SJSA1 (cell line): ENCODE measurements at regions not wholly inside any gene's neighbourhood (a gene's known extent, or its start where the extent isn't known, plus 50 kb on each side); places are given as distances from the start of the nearest gene placed in this dataset.
A peak's percentile ranks its signal among the peaks of the same experiment; 100 is the strongest.

Source experiments
- DNase-seq, 2 experiments: peaks; one replicate each; pipeline ENCODE4 v3.0.0-alpha.2; 2015 to 2020; ENCODE audit warnings: low spot score in 2 of 2, low read depth in 1 of 2
- H3K27ac ChIP-seq: fragments of 250-450 bp; sonication (Bioruptor Pico); 2 replicates; pipeline ENCODE4 v1.5.1; 2020; ENCODE audit warnings: mild to moderate bottlenecking, moderate library complexity
- H3K27me3 ChIP-seq: fragments of 250-450 bp; sonication (Bioruptor Pico); replicated peaks from 2 replicates; pipeline ENCODE4 v1.5.1; 2020; ENCODE audit warnings: mild to moderate bottlenecking, moderate library complexity
- H3K36me3 ChIP-seq: fragments of 250-450 bp; sonication (Bioruptor Pico); 2 replicates; pipeline ENCODE4 v1.5.1; 2020; ENCODE audit warnings: mild to moderate bottlenecking
- H3K4me1 ChIP-seq: fragments of 250-450 bp; sonication (Bioruptor Pico); replicated peaks from 2 replicates; pipeline ENCODE4 v1.6.1; 2021; ENCODE audit warnings: mild to moderate bottlenecking
- H3K4me3 ChIP-seq: fragments of 250-450 bp; sonication (Bioruptor Pico); 2 replicates; pipeline ENCODE4 v1.5.1; 2020; ENCODE audit warnings: mild to moderate bottlenecking
- H3K9me3 ChIP-seq: fragments of 250-450 bp; sonication (Bioruptor Pico); replicated peaks from 2 replicates; pipeline ENCODE4 v1.5.1; 2020; ENCODE audit warnings: mild to moderate bottlenecking

DNA sequence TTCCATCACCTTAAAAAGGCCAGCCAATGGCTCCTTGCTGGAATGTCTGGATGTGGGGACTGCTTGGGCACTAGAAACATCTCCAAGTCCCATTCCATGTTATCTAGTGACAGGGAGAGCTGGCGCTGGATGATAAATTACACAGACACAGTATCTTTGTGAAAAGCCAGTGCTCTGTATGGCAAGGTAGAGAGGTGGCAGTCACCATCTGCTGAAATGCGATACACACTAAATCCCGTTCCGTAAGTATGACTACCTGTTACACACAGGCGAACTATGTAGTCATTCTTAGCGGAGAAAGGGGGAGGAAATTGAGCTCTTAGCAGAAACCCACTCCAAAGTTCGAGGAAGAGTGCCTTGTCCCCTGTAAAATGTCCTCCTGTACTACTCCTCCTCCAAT is 81.0 kb upstream of the MYOCD start:
- no peaks in the 10 kb centered on the region for H3K36me3 ChIP-seq
- H3K27ac ChIP-seq, result no peak overlapping the region
- peaks cover 11% of the 10 kb centered on the region for H3K4me1 ChIP-seq
- no peaks in the 10 kb centered on the region for H3K27me3 ChIP-seq
- H3K9me3 ChIP-seq, result no peaks in the 10 kb centered on the region
- H3K4me3 ChIP-seq, result no peak overlapping the region
- no peak for DNase-seq

DNA sequence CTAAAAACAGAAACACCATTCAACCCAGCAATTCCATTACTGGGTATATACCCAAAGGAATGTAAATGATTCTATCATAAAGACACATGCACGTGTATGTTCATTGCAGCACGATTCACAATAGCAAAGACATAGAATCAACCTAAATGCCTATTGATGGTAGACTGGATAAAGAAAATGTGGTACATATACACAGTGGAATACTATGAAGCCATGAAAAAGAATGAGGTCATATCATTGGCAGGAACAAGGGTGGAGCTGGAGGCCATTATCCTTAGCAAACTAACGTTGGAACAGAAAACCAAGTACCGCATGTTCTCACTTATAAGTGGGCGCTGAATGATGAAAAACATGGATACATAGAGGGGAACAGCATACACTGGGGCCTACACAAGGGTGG is 77.2 kb upstream of the MYOCD start:
- Histone ChIP-seq H3K27me3 (no peaks in the 10 kb centered on the region), H3K27ac (no peak overlapping the region), H3K4me3 (no peak overlapping the region), H3K9me3 (no peaks in the 10 kb centered on the region), H3K4me1 (peaks cover 13% of the 10 kb centered on the region), H3K36me3 (no peaks in the 10 kb centered on the region)
- DNase-seq, result no peak

- H3K4me3 ChIP-seq, result no peak overlapping the region
- peaks cover 13% of the 10 kb centered on the region for H3K4me1 ChIP-seq
- no peaks in the 10 kb centered on the region for H3K9me3 ChIP-seq
- no peak for DNase-seq
- no peak overlapping the region for H3K27ac ChIP-seq
- H3K36me3 ChIP-seq, result no peaks in the 10 kb centered on the region
- H3K27me3 ChIP-seq, result no peaks in the 10 kb centered on the region
These were observed 75.3 kb upstream of the MYOCD start for GRCh38 chr17:12590417-12590816.

DNA sequence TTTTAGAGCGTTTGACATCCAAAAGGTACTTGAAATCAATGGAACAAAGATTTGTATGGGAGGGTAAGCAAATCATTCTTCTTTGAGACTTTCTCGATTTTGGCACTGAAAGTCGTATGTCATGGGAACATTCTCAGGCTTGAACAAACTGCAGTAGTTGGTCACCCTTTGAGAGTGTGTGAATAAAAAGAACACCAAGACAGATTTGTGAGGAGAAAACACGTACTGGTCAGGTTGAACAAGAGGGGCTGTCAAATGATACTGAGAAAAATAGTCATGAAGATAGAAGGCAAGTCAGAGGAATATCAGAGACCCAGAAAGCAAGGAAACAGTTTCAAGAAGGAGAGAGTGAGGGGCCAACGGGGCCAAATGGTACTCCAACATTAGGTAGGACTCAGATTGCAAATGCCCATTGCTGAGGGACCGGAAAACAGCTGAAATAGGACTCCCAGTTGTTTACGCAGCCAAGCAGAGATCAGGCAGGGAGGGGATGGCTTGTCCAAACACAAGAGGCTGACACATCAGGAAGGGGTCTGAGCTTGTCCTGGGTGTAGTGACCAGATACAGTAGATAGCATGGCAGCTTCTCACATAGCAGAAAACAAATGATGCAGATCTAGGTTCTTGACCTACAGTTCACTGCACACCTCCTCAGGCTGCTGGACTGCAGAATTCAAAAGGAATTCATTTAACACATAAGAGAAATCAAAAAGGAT is 74.5 kb upstream of the MYOCD start:
- peak in 1 of 2 experiments; percentile 25 for DNase-seq

DNA sequence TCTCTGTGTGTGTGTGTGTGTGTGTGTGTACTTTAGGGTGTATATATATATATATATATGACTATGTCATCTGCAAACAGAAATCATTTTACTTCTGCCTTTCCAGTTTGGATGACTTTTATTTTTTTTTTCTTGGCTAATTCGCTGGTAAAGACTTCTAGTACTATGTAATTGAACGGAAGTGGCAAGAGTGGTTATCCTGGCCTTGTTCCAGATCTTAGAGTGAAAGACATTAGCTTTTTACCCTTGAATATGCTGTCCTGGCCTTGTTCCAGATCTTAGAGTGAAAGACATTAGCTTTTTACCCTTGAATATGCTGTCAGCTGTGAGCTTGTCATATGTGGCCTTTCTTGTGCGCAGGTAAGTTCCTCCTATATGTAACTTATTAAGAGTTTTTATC is 72.7 kb upstream of the MYOCD start:
- Histone ChIP-seq H3K9me3 (no peaks in the 10 kb centered on the region), H3K27ac (no peak overlapping the region), H3K4me3 (no peak overlapping the region), H3K36me3 (no peaks in the 10 kb centered on the region), H3K27me3 (no peaks in the 10 kb centered on the region), H3K4me1 (peaks cover 9% of the 10 kb centered on the region)
- DNase-seq, result no peak

More for the DNA sequence above, 74.5 kb upstream of the MYOCD start:
- no peak overlapping the region for H3K4me3 ChIP-seq
- H3K9me3 ChIP-seq, result no peaks in the 10 kb centered on the region
- no peaks in the 10 kb centered on the region for H3K36me3 ChIP-seq
- H3K27me3 ChIP-seq, result no peaks in the 10 kb centered on the region
- peaks cover 13% of the 10 kb centered on the region for H3K4me1 ChIP-seq
- no peak overlapping the region for H3K27ac ChIP-seq

- H3K36me3 ChIP-seq, result no peaks in the 10 kb centered on the region
- DNase-seq, result no peak
- no peaks in the 10 kb centered on the region for H3K9me3 ChIP-seq
- H3K4me1 ChIP-seq, result peaks cover 13% of the 10 kb centered on the region
- no peak overlapping the region for H3K4me3 ChIP-seq
- no peaks in the 10 kb centered on the region for H3K27me3 ChIP-seq
- no peak overlapping the region for H3K27ac ChIP-seq
These were observed 68.7 kb upstream of the MYOCD start for GRCh38 chr17:12596961-12597360.

- no peak overlapping the region for H3K27ac ChIP-seq
- H3K9me3 ChIP-seq, result no peaks in the 10 kb centered on the region
- peaks cover 13% of the 10 kb centered on the region for H3K4me1 ChIP-seq
- no peak for DNase-seq
- no peak overlapping the region for H3K4me3 ChIP-seq
- no peaks in the 10 kb centered on the region for H3K36me3 ChIP-seq
- H3K27me3 ChIP-seq, result no peaks in the 10 kb centered on the region
These were observed 67.8 kb upstream of the MYOCD start for GRCh38 chr17:12597895-12598294.

DNA sequence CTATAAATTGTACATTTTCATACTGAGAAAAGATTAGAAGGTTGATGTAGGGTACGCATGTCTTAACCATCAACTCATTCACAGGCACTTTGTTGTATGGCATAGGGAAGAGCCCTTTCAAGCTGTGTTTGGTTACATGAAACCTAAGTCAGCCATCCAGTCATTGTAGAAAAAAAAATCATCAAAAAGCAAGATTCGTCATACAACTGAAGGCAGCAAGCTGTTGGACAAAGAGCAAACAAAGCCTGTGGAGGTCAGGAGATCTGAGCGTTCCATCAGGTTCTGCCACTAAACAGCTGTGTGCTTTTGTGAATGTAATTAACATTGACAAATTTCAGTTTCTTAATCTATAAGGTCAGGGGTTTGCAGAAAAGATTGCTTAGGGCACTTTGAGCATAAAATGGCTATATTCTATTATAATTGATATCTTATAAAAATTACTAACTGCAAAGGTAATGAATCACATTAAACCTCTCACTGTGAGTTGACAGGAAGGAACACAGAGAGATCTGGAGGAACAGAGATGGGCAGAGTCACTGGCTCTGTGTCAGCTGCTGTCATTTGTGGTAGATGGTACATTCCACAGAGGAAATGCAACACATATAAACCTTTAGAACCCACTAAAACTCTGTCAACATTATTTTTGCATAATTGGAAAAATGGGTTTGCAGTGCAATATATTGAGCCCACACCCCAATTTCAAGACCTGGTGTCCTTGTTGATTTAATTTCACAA is 66.3 kb upstream of the MYOCD start:
- Histone ChIP-seq H3K9me3 (no peaks in the 10 kb centered on the region), H3K36me3 (no peaks in the 10 kb centered on the region), H3K27ac (peak overlapping the region; percentile 29), H3K27me3 (no peaks in the 10 kb centered on the region), H3K4me1 (peaks cover 14% of the 10 kb centered on the region), H3K4me3 (no peak overlapping the region)
- peak in 1 of 2 experiments; percentile 14 for DNase-seq

DNA sequence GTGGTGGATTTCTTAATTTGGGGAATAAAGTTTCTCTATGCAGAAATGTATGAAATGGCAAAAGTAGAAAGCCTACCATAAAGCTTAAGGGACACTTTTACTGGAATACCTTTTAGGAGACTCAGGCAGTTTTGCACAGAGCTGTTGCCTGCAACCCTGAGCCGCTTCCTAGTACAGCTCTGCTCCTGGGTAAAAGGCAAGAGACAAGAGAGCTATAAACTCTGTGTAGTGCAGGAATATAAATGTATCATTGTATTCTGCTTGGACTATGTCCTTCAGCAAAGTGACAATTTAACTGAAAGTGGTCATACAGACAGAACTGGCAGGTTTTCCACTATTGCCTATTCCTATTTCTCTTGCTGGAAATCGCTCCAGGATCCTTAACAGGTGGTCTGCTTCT is 65.3 kb upstream of the MYOCD start:
- Histone ChIP-seq H3K4me3 (no peak overlapping the region), H3K27ac (no peak overlapping the region), H3K9me3 (no peaks in the 10 kb centered on the region), H3K36me3 (no peaks in the 10 kb centered on the region), H3K27me3 (no peaks in the 10 kb centered on the region), H3K4me1 (peaks cover 22% of the 10 kb centered on the region)
- no peak for DNase-seq

DNA sequence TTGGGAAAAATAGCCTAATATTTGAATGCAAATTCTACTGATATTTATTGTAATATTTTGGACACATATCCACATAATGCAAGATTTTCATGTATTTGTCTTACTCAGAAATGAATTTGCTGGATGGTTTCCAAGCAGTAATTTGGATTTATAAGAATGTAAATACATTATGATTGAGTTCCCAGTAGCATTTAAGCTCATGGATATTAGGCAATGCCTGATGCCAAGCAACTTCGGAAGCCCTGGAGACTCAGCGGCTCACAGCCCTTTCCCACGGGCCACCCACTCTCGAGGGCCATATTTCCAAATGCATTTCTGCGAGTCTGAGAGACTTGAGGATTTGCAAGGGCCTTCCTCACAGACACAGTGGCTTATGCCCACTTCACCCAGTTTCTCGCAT is 62.1 kb upstream of the MYOCD start:
- Histone ChIP-seq H3K27ac (no peak overlapping the region), H3K36me3 (no peaks in the 10 kb centered on the region), H3K9me3 (no peaks in the 10 kb centered on the region), H3K27me3 (no peaks in the 10 kb centered on the region), H3K4me3 (no peak overlapping the region), H3K4me1 (peaks cover 30% of the 10 kb centered on the region)
- no peak for DNase-seq

DNA sequence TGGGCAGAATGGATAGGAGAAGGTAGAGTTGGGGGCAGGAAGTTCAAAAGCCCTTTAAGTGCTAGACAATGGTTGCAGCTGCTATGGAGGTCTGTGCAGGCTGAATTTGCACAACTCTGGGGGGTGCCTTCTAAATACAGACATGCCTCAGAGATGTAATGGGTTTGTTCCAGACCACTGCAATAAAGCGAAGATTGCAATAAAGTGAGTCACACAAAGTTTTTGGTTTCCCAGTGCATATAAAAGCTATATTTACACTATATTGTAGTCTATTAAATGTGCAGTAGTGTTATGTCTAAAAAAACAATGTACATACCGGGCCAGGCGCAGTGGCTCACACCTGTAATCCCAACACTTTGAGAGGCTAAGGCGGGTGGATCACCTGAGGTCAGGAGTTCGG is 60.5 kb upstream of the MYOCD start:
- H3K4me3 ChIP-seq, result no peak overlapping the region
- no peaks in the 10 kb centered on the region for H3K27me3 ChIP-seq
- H3K27ac ChIP-seq, result peak overlapping the region; percentile 34
- H3K36me3 ChIP-seq, result no peaks in the 10 kb centered on the region
- peaks cover 17% of the 10 kb centered on the region for H3K4me1 ChIP-seq
- no peaks in the 10 kb centered on the region for H3K9me3 ChIP-seq
- peak; percentile 79 for DNase-seq

GRCh38 chr17:12613566-12613965 is 52.1 kb upstream of the MYOCD start:
- DNase-seq, result peak; percentile 80 to 84
- H3K27ac ChIP-seq, result peak overlapping the region; percentile 78
- no peaks in the 10 kb centered on the region for H3K36me3 ChIP-seq
- H3K4me1 ChIP-seq, result peaks cover 30% of the 10 kb centered on the region
- H3K9me3 ChIP-seq, result no peaks in the 10 kb centered on the region
- no peaks in the 10 kb centered on the region for H3K27me3 ChIP-seq
- no peak overlapping the region for H3K4me3 ChIP-seq
